GM23248 (cell line): ENCODE measurements at regions not wholly inside any gene's neighbourhood (a gene's known extent, or its start where the extent isn't known, plus 50 kb on each side); places are given as distances from the start of the nearest gene placed in this dataset.

Source experiments
- DNase-seq: peaks from one replicate; pipeline ENCODE4 v3.0.0-alpha.2; 2015
- H2AFZ ChIP-seq: fragments of 200-600 bp; sonication (generic); 2 replicates; pipeline ENCODE4 v1.6.1; 2016; ENCODE audit warnings: antibody characterized with exemption
- H3F3A ChIP-seq: fragments of 200-600 bp; sonication (generic); 2 replicates; pipeline ENCODE4 v1.6.1; 2016; ENCODE audit warnings: mild to moderate bottlenecking, antibody characterized with exemption, mixed run types; ENCODE audit not compliant: insufficient read depth
- H3K27ac ChIP-seq: fragments of 200-600 bp; sonication (generic); 2 replicates; pipeline ENCODE4 v1.5.1; 2016; ENCODE audit warnings: mild to moderate bottlenecking
- H3K27me3 ChIP-seq: fragments of 200-600 bp; sonication (generic); replicated peaks from 2 replicates; pipeline ENCODE4 v1.6.1; 2016; ENCODE audit warnings: mild to moderate bottlenecking; ENCODE audit not compliant: insufficient read depth
- H3K36me3 ChIP-seq: fragments of 200-600 bp; sonication (generic); 2 replicates; pipeline ENCODE4 v1.6.1; 2016; ENCODE audit warnings: low read depth, mild to moderate bottlenecking
- H3K4me1 ChIP-seq: fragments of 200-600 bp; sonication (generic); 2 replicates; pipeline ENCODE4 v1.6.1; 2016; ENCODE audit warnings: mild to moderate bottlenecking; ENCODE audit not compliant: insufficient read depth
- H3K4me2 ChIP-seq: fragments of 200-600 bp; sonication (generic); one replicate; pipeline ENCODE4 v1.6.1; 2016; ENCODE audit warnings: mild to moderate bottlenecking; ENCODE audit not compliant: unreplicated experiment
- H3K4me3 ChIP-seq: fragments of 200-600 bp; sonication (generic); 2 replicates; pipeline ENCODE4 v1.5.1; 2016; ENCODE audit warnings: mild to moderate bottlenecking
- H3K79me2 ChIP-seq: fragments of 200-600 bp; sonication (generic); 2 replicates; pipeline ENCODE4 v1.6.1; 2016; ENCODE audit warnings: mild to moderate bottlenecking; ENCODE audit not compliant: insufficient read depth
- H3K9ac ChIP-seq: fragments of 200-600 bp; sonication (generic); 2 replicates; pipeline ENCODE4 v1.6.1; 2016; ENCODE audit warnings: mild to moderate bottlenecking
- H3K9me2 ChIP-seq: fragments of 200-600 bp; sonication (generic); 2 replicates; pipeline ENCODE4 v1.6.1; 2016; ENCODE audit warnings: mixed run types, mild to moderate bottlenecking, moderate library complexity; ENCODE audit not compliant: insufficient read depth
- H3K9me3 ChIP-seq: fragments of 200-600 bp; sonication (generic); one replicate; pipeline ENCODE4 v1.6.1; 2017; ENCODE audit warnings: low read depth
- H4K20me1 ChIP-seq: fragments of 200-600 bp; sonication (generic); 2 replicates; pipeline ENCODE4 v1.6.0; 2016; ENCODE audit not compliant: insufficient read depth
- EZH2 ChIP-seq: fragments of 200-600 bp; sonication (generic); IDR thresholded peaks from 2 replicates; pipeline ENCODE4 v1.6.1; 2018; ENCODE audit warnings: antibody characterized with exemption, mild to moderate bottlenecking; ENCODE audit not compliant: insufficient read depth, poor library complexity, severe bottlenecking
- EZH2phosphoT487 ChIP-seq: fragments of 200-600 bp; sonication (generic); IDR thresholded peaks from 2 replicates; pipeline ENCODE4 v1.6.1; 2018; ENCODE audit warnings: antibody characterized with exemption, moderate library complexity, mild to moderate bottlenecking, low read depth; ENCODE audit not compliant: insufficient read depth
- WGBS, 2 experiments: methylation state at CpG; one replicate each; pipeline ENCODE4 v1.1.6; 2015 to 2017; ENCODE audit warnings: low lambda C conversion rate in 2 of 2, low coverage in 1 of 2; ENCODE audit errors: missing lambda C conversion rate in 2 of 2; 5-methylcytosine and 5-hydroxymethylcytosine counted together
- in situ Hi-C: fragments of 300-500 bp; cut with MboI; formaldehyde crosslinking; loops from 2 replicates; pipeline ENCODE4 v1.15.0; 2020

DNA sequence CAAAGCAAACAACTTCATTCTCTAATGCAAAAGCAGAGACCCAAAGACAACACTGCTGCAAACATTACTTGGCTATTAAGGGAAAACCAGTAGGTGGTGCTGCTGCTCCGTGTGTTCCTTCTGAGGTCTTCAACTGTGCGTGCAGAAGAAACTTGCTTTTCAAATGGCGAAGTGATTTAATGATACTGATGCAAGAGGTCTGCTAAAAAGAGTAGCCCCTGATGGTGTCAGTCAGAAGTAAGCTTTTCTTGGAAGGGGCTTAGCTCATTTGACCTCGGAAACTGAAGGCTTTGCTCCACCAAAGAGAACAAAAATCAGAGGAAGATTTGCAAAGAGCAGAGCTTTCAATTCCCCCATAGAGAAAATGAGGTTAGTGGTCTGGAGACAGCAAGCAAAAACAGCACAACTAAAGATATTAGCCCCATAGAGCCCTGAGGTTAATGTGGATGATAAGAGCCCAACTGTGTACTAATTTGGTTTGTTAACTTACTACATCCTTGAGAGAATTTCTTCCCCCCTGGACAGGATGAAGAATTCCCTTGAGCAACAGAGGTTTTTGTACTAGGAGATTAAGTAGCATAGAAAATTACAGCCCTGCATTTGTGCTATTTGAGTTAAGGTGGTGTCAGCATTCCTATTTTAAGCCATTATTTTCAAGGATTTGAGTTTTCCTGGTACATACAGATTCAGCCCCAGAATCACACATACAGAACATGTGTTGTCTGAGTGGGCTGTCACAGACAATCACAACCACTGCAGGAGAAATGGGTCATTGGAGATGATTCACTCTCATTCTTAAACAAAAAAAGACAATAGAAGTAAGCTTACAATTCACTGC, 153.2 kb upstream of the C9orf72 start:
- no peaks in the 10 kb centered on the region for H3K9me2 ChIP-seq
- H3K4me1 ChIP-seq: no peaks in the 10 kb centered on the region
- peak; percentile 71 for DNase-seq
- H3K4me3 ChIP-seq: no peak overlapping the region
- H3K9me3 ChIP-seq: no peaks in the 10 kb centered on the region
- in situ Hi-C loops: loop anchor here (10.0 kb wide), 1 partner anchor 348 kb away; no protein-coding TSS in a partner anchor
- H3K27me3 ChIP-seq: no peaks in the 10 kb centered on the region
- WGBS, 2 experiments: 2 to 3% methylated on average over 4 of the region's 4 CpGs
- no peak overlapping the region for H3K27ac ChIP-seq
- no peak for TF ChIP-seq EZH2
- TF ChIP-seq EZH2phosphoT487: no peak
- H3F3A ChIP-seq: no peaks in the 10 kb centered on the region
- no peak overlapping the region for H3K9ac ChIP-seq
- H3K36me3 ChIP-seq: no peaks in the 10 kb centered on the region
- no peaks in the 10 kb centered on the region for H4K20me1 ChIP-seq
- no peak overlapping the region for H2AFZ ChIP-seq
- no peaks in the 10 kb centered on the region for H3K79me2 ChIP-seq
- H3K4me2 ChIP-seq: no peak overlapping the region

DNA sequence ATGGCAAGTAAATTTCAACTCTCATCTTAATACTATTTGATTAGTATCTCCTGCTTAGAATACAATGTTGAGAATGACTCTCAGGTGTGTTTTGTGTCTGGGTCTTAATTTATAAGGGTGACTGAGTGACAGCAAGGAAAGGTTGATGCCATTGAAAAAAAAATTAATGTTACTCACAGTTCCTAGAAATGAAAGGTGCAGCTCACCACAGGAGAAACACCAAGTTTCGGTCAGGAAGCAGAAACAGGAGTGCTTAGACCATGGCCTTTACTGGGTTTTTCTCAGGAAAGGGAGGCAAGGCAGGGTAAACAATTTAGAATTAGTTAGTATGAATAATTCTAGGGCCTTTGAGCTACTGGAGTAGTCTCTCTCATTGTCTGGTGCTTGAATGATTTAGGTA, 159.2 kb upstream of the C9orf72 start:
- Histone ChIP-seq H3K4me1 (no peaks in the 10 kb centered on the region), H3K27ac (no peak overlapping the region), H3K36me3 (no peaks in the 10 kb centered on the region), H3K9ac (no peak overlapping the region), H2AFZ (no peak overlapping the region), H3K4me2 (no peak overlapping the region), H3K9me3 (no peaks in the 10 kb centered on the region), H3K79me2 (no peaks in the 10 kb centered on the region), H3F3A (no peaks in the 10 kb centered on the region), H3K4me3 (no peak overlapping the region), H3K27me3 (no peaks in the 10 kb centered on the region), H3K9me2 (no peaks in the 10 kb centered on the region), H4K20me1 (no peaks in the 10 kb centered on the region)
- DNase-seq: no peak
- TF ChIP-seq EZH2phosphoT487 (no peak), EZH2 (no peak)
- in situ Hi-C loops: no loop called here
- 47 to 57% methylated on average over 1 of the region's 1 CpG for WGBS, 2 experiments

GRCh38 chr9:27743490-27743889, 170.2 kb upstream of the C9orf72 start:
- no peak for TF ChIP-seq EZH2
- no peak for TF ChIP-seq EZH2phosphoT487
- H3F3A ChIP-seq: no peaks in the 10 kb centered on the region
- H3K27me3 ChIP-seq: no peaks in the 10 kb centered on the region
- no peak overlapping the region for H3K27ac ChIP-seq
- H3K4me1 ChIP-seq: no peaks in the 10 kb centered on the region
- WGBS, 2 experiments: 11 to 17% methylated on average over 1 of the region's 1 CpG
- H3K4me2 ChIP-seq: no peak overlapping the region
- H3K79me2 ChIP-seq: no peaks in the 10 kb centered on the region
- no peak overlapping the region for H3K9ac ChIP-seq
- H3K36me3 ChIP-seq: no peaks in the 10 kb centered on the region
- no peak for DNase-seq
- H3K9me3 ChIP-seq: no peaks in the 10 kb centered on the region
- H3K4me3 ChIP-seq: no peak overlapping the region
- no peaks in the 10 kb centered on the region for H3K9me2 ChIP-seq
- H2AFZ ChIP-seq: no peak overlapping the region
- in situ Hi-C loops: no loop called here
- no peaks in the 10 kb centered on the region for H4K20me1 ChIP-seq

DNA sequence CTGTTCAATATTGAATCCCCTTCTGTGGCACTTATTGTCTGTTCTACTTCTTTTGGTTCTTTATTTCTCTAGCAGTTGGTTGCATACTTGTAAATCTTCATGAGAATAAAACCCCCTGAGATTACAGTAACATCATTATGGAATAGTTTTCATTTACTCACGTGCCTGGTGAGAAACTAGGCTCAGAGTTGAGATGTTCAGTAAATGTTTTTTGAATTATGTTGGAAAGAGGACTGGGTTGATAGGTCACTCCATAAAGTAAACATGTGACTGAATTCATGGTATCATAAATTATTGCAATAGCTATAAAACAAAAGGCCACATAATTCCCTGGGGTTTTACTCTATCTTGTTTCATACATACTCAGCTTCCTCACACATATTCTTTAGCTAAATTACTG, 174.2 kb upstream of the C9orf72 start:
- no peaks in the 10 kb centered on the region for H3F3A ChIP-seq
- DNase-seq: no peak
- no peak overlapping the region for H3K9ac ChIP-seq
- no peak overlapping the region for H3K27ac ChIP-seq
- no peak overlapping the region for H2AFZ ChIP-seq
- H3K9me3 ChIP-seq: no peaks in the 10 kb centered on the region
- TF ChIP-seq EZH2 (no peak), EZH2phosphoT487 (no peak)
- no peak overlapping the region for H3K4me2 ChIP-seq
- no peaks in the 10 kb centered on the region for H3K36me3 ChIP-seq
- no peaks in the 10 kb centered on the region for H3K9me2 ChIP-seq
- H3K4me3 ChIP-seq: no peak overlapping the region
- in situ Hi-C loops: no loop called here
- H4K20me1 ChIP-seq: no peaks in the 10 kb centered on the region
- H3K4me1 ChIP-seq: no peaks in the 10 kb centered on the region
- H3K27me3 ChIP-seq: no peaks in the 10 kb centered on the region
- 0 to 2% methylated on average over 1 of the region's 1 CpG for WGBS, 2 experiments
- H3K79me2 ChIP-seq: no peaks in the 10 kb centered on the region

GRCh38 chr9:27749838-27750237, 176.6 kb upstream of the C9orf72 start:
- no peak for DNase-seq
- no peak overlapping the region for H3K4me3 ChIP-seq
- no peaks in the 10 kb centered on the region for H3K27me3 ChIP-seq
- no peaks in the 10 kb centered on the region for H3K9me2 ChIP-seq
- in situ Hi-C loops: no loop called here
- H3K4me1 ChIP-seq: no peaks in the 10 kb centered on the region
- H3K9ac ChIP-seq: no peak overlapping the region
- no peaks in the 10 kb centered on the region for H3F3A ChIP-seq
- no peaks in the 10 kb centered on the region for H3K79me2 ChIP-seq
- H3K4me2 ChIP-seq: no peak overlapping the region
- H3K36me3 ChIP-seq: no peaks in the 10 kb centered on the region
- no peaks in the 10 kb centered on the region for H3K9me3 ChIP-seq
- no peak overlapping the region for H2AFZ ChIP-seq
- H3K27ac ChIP-seq: no peak overlapping the region
- H4K20me1 ChIP-seq: no peaks in the 10 kb centered on the region
- 0% methylated on average over 2 of the region's 2 CpGs for WGBS, 2 experiments
- TF ChIP-seq EZH2: no peak
- TF ChIP-seq EZH2phosphoT487: no peak
